Amniotic epithelial cell (primary cell): ENCODE measurements at regions not wholly inside any gene's neighbourhood (a gene's known extent, or its start where the extent isn't known, plus 50 kb on each side); places are given as distances from the start of the nearest gene placed in this dataset.

ENCODE experiments used
- DNase-seq: peaks from one replicate; pipeline ENCODE4 v3.0.0-alpha.2; 2010; ENCODE audit warnings: low read depth

- no peak for DNase-seq
Measured at GRCh38 chr2:217086718-217087117, 226.9 kb upstream of the TNP1 start.

GRCh38 chr2:217086038-217086522 lies 226.2 kb upstream of the TNP1 start:
- DNase-seq: peak; percentile 61

GRCh38 chr2:217085543-217085942 lies 225.7 kb upstream of the TNP1 start:
- no peak for DNase-seq

- DNase-seq: no peak
Measured at GRCh38 chr2:217081799-217082198, 221.9 kb upstream of the TNP1 start.

GRCh38 chr2:217079165-217079564 lies 219.3 kb upstream of the TNP1 start:
- no peak for DNase-seq

GRCh38 chr2:217077831-217078407 lies 218.1 kb upstream of the TNP1 start:
- DNase-seq: no peak

GRCh38 chr2:217076657-217077232 lies 216.9 kb upstream of the TNP1 start:
- DNase-seq: no peak

- no peak for DNase-seq
Measured at GRCh38 chr2:217076058-217076435, 216.2 kb upstream of the TNP1 start.

GRCh38 chr2:217075268-217076057 lies 215.6 kb upstream of the TNP1 start:
- peak; percentile 81 for DNase-seq

GRCh38 chr2:217074576-217075255 lies 214.9 kb upstream of the TNP1 start:
- peak; percentile 80 for DNase-seq

GRCh38 chr2:217071416-217071815 lies 211.6 kb upstream of the TNP1 start:
- peak; percentile 77 for DNase-seq

GRCh38 chr2:217070611-217071010 lies 210.7 kb upstream of the TNP1 start:
- DNase-seq: no peak

- no peak for DNase-seq
Measured at GRCh38 chr2:217070043-217070430, 210.2 kb upstream of the TNP1 start.

GRCh38 chr2:217069263-217070042 lies 209.6 kb upstream of the TNP1 start:
- DNase-seq: no peak

GRCh38 chr2:217068677-217069250 lies 208.9 kb upstream of the TNP1 start:
- no peak for DNase-seq

- no peak for DNase-seq
Measured at GRCh38 chr2:217067787-217068186, 207.9 kb upstream of the TNP1 start.

GRCh38 chr2:217066510-217067270 lies 206.8 kb upstream of the TNP1 start:
- no peak for DNase-seq

- peak; percentile 93 for DNase-seq
Measured at GRCh38 chr2:217065695-217066405, 206.0 kb upstream of the TNP1 start.

- DNase-seq: no peak
Measured at GRCh38 chr2:217065012-217065290, 205.1 kb upstream of the TNP1 start.

- peak; percentile 73 for DNase-seq
Measured at GRCh38 chr2:217064234-217065011, 204.6 kb upstream of the TNP1 start.
